HepG2 (cell line): ENCODE measurements at regions not wholly inside any gene's neighbourhood (a gene's known extent, or its start where the extent isn't known, plus 50 kb on each side); places are given as distances from the start of the nearest gene placed in this dataset.

Source experiments
- ATAC-seq: fragments of 200-7000 bp; cut with Tn5 transposase; 3 replicates; pipeline ENCODE4 v1.9.1; 2020; ENCODE audit warnings: mild to moderate bottlenecking, moderate library complexity
- BruUV-seq: library from RNA; stranded (reverse); fragments of 400-500 nt; replicated peaks from 2 replicates; lab custom pipeline; 2021; lab: Mats Ljungman, UMichigan
- CTCF ChIA-PET: fragments of 300-600 bp; formaldehyde crosslinking; extraction: SDS; loops from one replicate; lab custom pipeline; 2021; ENCODE audit warnings: low total read pairs, inconsistent platforms, low intra/inter-chr PET ratio; lab: Yijun Ruan, JAX
- POLR2A ChIA-PET: fragments of 350-600 bp; sonication (Branson Sonifier 250); formaldehyde crosslinking; loops from one replicate; lab custom pipeline; 2020; ENCODE audit warnings: antibody characterized with exemption, inconsistent platforms; lab: Yijun Ruan, JAX
- DNase-seq: peaks from one replicate; pipeline ENCODE4 v3.0.0-alpha.2; 2015; ENCODE audit warnings: low spot score
- FAIRE-seq: peaks from 3 replicates; lab custom pipeline; 2011; peaks lifted over from hg19 to GRCh38; lab: Jason Lieb, UNC
- H2AFZ ChIP-seq: one replicate; pipeline ENCODE4 v1.6.1; 2011; ENCODE audit warnings: low read length, inconsistent platforms
- H3K27ac ChIP-seq: fragments of 300-600 bp; 3 replicates; pipeline ENCODE4 v1.8.0; 2011; ENCODE audit warnings: mixed run types, mild to moderate bottlenecking, mixed read lengths, low read length, inconsistent platforms; ENCODE audit not compliant: insufficient read depth; ENCODE audit errors: extremely low read length
- H3K27me3 ChIP-seq, 2 experiments: fragments of 200-600 bp in 1 of 2; 2 replicates in 1 of 2; 3 replicates in 1 of 2; pipeline versions ENCODE4 v1.6.0 to v1.8.0; 2011; ENCODE audit warnings: low read length in 2 of 2, mild to moderate bottlenecking in 2 of 2, moderate library complexity in 2 of 2, inconsistent platforms in 1 of 2; ENCODE audit not compliant: insufficient read depth in 2 of 2, control insufficient read depth in 1 of 2
- H3K36me3 ChIP-seq, 2 experiments: fragments of 200-600 bp in 1 of 2; replicated peaks in 1 of 2; 2 replicates in 1 of 2; 3 replicates in 1 of 2; pipeline versions ENCODE4 v1.5.1 to v1.8.0; 2011; ENCODE audit warnings: low read length in 2 of 2, inconsistent platforms in 1 of 2; ENCODE audit not compliant: insufficient read depth in 2 of 2, control insufficient read depth in 1 of 2
- H3K4me1 ChIP-seq: 2 replicates; pipeline ENCODE4 v1.5.1; 2012; ENCODE audit warnings: low read length, inconsistent platforms; ENCODE audit not compliant: insufficient read depth
- H3K4me2 ChIP-seq: 2 replicates; pipeline ENCODE4 v1.6.0; 2011; ENCODE audit warnings: low read depth, low read length, inconsistent platforms
- H3K4me3 ChIP-seq, 3 experiments: fragments of 200-600 bp in 1 of 3; sonication (generic), shearing (Covaris generic) in 1 of 3; replicated peaks in 1 of 3; 2 replicates each; pipeline ENCODE4 v1.5.1; 2011 to 2016; ENCODE audit warnings: low read length in 3 of 3, inconsistent platforms in 2 of 3, low read depth in 2 of 3, mild to moderate bottlenecking in 2 of 3, control low read depth in 1 of 3, mixed read lengths in 1 of 3; ENCODE audit not compliant: insufficient read depth in 1 of 3
- H3K79me2 ChIP-seq: one replicate; pipeline ENCODE4 v1.6.1; 2011; ENCODE audit warnings: low read length, inconsistent platforms; ENCODE audit not compliant: insufficient read depth
- H3K9ac ChIP-seq: 2 replicates; pipeline ENCODE4 v1.6.0; 2011; ENCODE audit warnings: mild to moderate bottlenecking, low read depth, low read length, inconsistent platforms; ENCODE audit not compliant: insufficient read depth
- H3K9me3 ChIP-seq: 2 replicates; pipeline ENCODE4 v1.5.1; 2012; ENCODE audit warnings: mild to moderate bottlenecking, low read length
- H4K20me1 ChIP-seq: 2 replicates; pipeline ENCODE4 v1.6.0; 2011; ENCODE audit warnings: inconsistent platforms, mild to moderate bottlenecking, low read length, moderate library complexity; ENCODE audit not compliant: insufficient read depth
- HOXA5 ChIP-seq: sonication (generic); formaldehyde crosslinking; IDR thresholded peaks from 2 replicates; pipeline ENCODE4 v1.4.0; 2020; ENCODE audit warnings: missing genetic modification reagents
- SMARCC2 ChIP-seq: fragments of 450-650 bp; IDR thresholded peaks from 2 replicates; pipeline ENCODE4 v1.6.1; 2017; ENCODE audit warnings: antibody characterized with exemption, mild to moderate bottlenecking
- ZBTB38 ChIP-seq: sonication (generic); formaldehyde crosslinking; IDR thresholded peaks from 2 replicates; pipeline ENCODE4 v1.5.1; 2020; ENCODE audit warnings: mild to moderate bottlenecking, missing genetic modification reagents
- WGBS: methylation state at CpG from one replicate; pipeline ENCODE4 v1.1.6; 2017; ENCODE audit warnings: low lambda C conversion rate; 5-methylcytosine and 5-hydroxymethylcytosine counted together
- in situ Hi-C: cut with HindIII; loops from 2 replicates; pipeline ENCODE4 v1.10.0; 2017; ENCODE audit warnings: low pct_unique_long_range_greater_than_20kb; ENCODE audit not compliant: extremely low pct_ligation_motif_present
- intact Hi-C: fragments of 100-400 bp; cut with micrococcal nuclease; formaldehyde crosslinking; loops from one replicate; pipeline ENCODE4 v1.10.0; 2022; ENCODE audit not compliant: unreplicated experiment
- TF ChIP-seq, protein P1 (sequence below): sonication (generic); formaldehyde crosslinking; IDR thresholded peaks from 2 replicates; pipeline ENCODE4 v1.4.0; 2020; ENCODE audit warnings: missing genetic modification reagents, borderline replicate concordance
- TF ChIP-seq, protein P2 (sequence below): sonication (generic); formaldehyde crosslinking; IDR thresholded peaks from 2 replicates; pipeline ENCODE4 v1.8.0; 2022; ENCODE audit warnings: missing genetic modification reagents, low read depth, mild to moderate bottlenecking, borderline replicate concordance

DNA sequence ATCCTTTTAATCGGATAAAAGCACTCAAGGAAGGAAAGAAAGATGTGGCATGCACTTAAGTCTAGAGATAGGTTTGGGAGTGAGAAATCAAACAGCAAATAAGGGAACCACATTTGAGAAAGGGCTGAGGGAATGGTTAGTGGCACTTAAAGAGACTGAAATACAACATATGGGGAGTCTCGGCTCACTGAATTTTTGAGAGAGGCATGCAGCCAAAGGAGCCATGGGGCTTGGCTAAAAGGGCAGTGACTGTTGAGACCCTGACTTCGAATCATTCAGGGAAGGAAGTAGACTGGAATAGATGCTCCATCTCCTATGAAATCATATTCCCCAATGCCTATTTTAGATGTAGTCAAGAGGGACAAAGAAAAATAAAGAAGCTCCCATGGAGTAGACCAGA, 58.3 kb upstream of the HAO2 start:
- H3K79me2 ChIP-seq: no peaks in the 10 kb centered on the region
- DNase-seq: no peak
- no peak overlapping the region for H3K4me2 ChIP-seq
- H3K9ac ChIP-seq: no peak overlapping the region
- no peak for FAIRE-seq
- CTCF ChIA-PET: no interaction called here
- no peak for ATAC-seq
- TF ChIP-seq, protein P1, sequence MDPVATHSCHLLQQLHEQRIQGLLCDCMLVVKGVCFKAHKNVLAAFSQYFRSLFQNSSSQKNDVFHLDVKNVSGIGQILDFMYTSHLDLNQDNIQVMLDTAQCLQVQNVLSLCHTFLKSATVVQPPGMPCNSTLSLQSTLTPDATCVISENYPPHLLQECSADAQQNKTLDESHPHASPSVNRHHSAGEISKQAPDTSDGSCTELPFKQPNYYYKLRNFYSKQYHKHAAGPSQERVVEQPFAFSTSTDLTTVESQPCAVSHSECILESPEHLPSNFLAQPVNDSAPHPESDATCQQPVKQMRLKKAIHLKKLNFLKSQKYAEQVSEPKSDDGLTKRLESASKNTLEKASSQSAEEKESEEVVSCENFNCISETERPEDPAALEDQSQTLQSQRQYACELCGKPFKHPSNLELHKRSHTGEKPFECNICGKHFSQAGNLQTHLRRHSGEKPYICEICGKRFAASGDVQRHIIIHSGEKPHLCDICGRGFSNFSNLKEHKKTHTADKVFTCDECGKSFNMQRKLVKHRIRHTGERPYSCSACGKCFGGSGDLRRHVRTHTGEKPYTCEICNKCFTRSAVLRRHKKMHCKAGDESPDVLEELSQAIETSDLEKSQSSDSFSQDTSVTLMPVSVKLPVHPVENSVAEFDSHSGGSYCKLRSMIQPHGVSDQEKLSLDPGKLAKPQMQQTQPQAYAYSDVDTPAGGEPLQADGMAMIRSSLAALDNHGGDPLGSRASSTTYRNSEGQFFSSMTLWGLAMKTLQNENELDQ (CRISPR knock-in tag): no peak
- no peaks in the 10 kb centered on the region for H4K20me1 ChIP-seq
- WGBS: 48% methylated on average over 3 of the region's 3 CpGs
- intact Hi-C loops (no loop called here), in situ Hi-C loops (no loop called here)
- no peak overlapping the region for H3K4me3 ChIP-seq
- H3K36me3 ChIP-seq: no peaks in the 10 kb centered on the region
- H2AFZ ChIP-seq: no peak overlapping the region
- POLR2A ChIA-PET: no interaction called here
- no peak overlapping the region for H3K27ac ChIP-seq
- H3K4me1 ChIP-seq: no peaks in the 10 kb centered on the region
- no peaks in the 10 kb centered on the region for H3K27me3 ChIP-seq
- BruUV-seq: no TSS peak
- no peaks in the 10 kb centered on the region for H3K9me3 ChIP-seq

DNA sequence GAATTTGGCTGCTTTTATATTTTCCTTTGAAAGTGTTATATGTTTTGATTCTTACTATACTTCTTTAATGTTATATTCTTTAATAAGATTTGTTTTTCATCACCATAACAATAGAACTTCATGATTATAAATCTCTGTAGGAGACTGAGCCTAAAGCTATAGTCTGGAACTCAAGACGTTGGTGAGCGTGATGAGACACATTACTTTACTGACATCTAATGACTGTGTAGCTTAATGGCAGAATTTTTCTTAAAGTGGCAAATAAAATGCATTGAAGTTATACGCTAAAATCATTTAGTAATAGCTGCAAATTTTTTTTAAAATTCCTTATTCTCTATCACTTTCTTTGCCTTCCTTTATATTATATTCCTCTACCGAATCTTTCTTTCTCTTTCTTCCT, 56.1 kb upstream of the HAO2 start:
- ATAC-seq (no peak), FAIRE-seq (no peak), DNase-seq (no peak)
- Histone ChIP-seq H3K4me1 (no peaks in the 10 kb centered on the region), H4K20me1 (no peaks in the 10 kb centered on the region), H3K79me2 (no peaks in the 10 kb centered on the region), H3K4me2 (no peak overlapping the region), H3K27ac (no peak overlapping the region), H3K27me3 (no peaks in the 10 kb centered on the region), H3K9me3 (no peaks in the 10 kb centered on the region), H3K9ac (no peak overlapping the region), H2AFZ (no peak overlapping the region), H3K4me3 (no peak overlapping the region), H3K36me3 (no peaks in the 10 kb centered on the region)
- POLR2A ChIA-PET: no interaction called here
- in situ Hi-C loops (no loop called here), intact Hi-C loops (no loop called here)
- TF ChIP-seq SMARCC2: no peak
- TF ChIP-seq, protein P2, sequence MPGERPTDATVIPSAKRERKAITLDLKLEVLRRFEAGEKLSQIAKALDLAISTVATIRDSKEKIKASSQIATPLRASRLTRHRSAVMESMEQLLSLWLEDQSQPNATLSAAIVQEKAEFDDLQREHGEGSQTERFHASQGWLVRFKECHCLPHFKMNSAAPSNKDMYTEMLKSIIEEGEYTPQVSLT (CRISPR knock-in tag): no peak
- no peak for TF ChIP-seq HOXA5 (CRISPR knock-in tag)
- no peak for TF ChIP-seq ZBTB38 (CRISPR knock-in tag)
- BruUV-seq: no TSS peak
- CTCF ChIA-PET: no interaction called here
- WGBS: 90% methylated on average over 4 of the region's 4 CpGs
